Ammon's horn (tissue), 1 donor: ENCODE measurements at regions not wholly inside any gene's neighbourhood (a gene's known extent, or its start where the extent isn't known, plus 50 kb on each side); places are given as distances from the start of the nearest gene placed in this dataset.
"Not testable (repeated sequence)": the region's sequence is repeated elsewhere in the genome, so short reads cannot be mapped to it uniquely, and the experiment has no call there.

Source experiments
- DNase-seq: peaks from one replicate; pipeline ENCODE4 v3.0.0-alpha.2; 2016; ENCODE audit warnings: low spot score

- DNase-seq = no peak
Observed at GRCh38 chr16:64358291-64358690, 763.6 kb downstream of the CDH11 start.

- DNase-seq = no peak
Observed at GRCh38 chr16:64356267-64356666, 765.6 kb downstream of the CDH11 start.

GRCh38 chr16:64352246-64352645, 769.6 kb downstream of the CDH11 start:
- DNase-seq = no peak

GRCh38 chr16:64351121-64351520, 770.7 kb downstream of the CDH11 start:
- no peak for DNase-seq

GRCh38 chr16:64346080-64346479, 775.8 kb downstream of the CDH11 start:
- no peak for DNase-seq

GRCh38 chr16:64345142-64345541, 776.7 kb downstream of the CDH11 start:
- DNase-seq = no peak

GRCh38 chr16:64343820-64344443, 777.9 kb downstream of the CDH11 start:
- not testable (repeated sequence) for DNase-seq

- no peak for DNase-seq
Observed at GRCh38 chr16:64343061-64343819, 778.6 kb downstream of the CDH11 start.

- DNase-seq = not testable (repeated sequence)
Observed at GRCh38 chr16:64341336-64341735, 780.5 kb downstream of the CDH11 start.

- DNase-seq = no peak
Observed at GRCh38 chr16:64339052-64339770, 782.7 kb downstream of the CDH11 start.

GRCh38 chr16:64321881-64322280, 800.0 kb downstream of the CDH11 start:
- DNase-seq = no peak

- DNase-seq = no peak
Observed at GRCh38 chr16:64321066-64321465, 800.8 kb downstream of the CDH11 start.

GRCh38 chr16:64317601-64318000, 804.3 kb downstream of the CDH11 start:
- no peak for DNase-seq

GRCh38 chr16:64313726-64314125, 808.1 kb downstream of the CDH11 start:
- no peak for DNase-seq

- DNase-seq = no peak
Observed at GRCh38 chr16:64312980-64313379, 808.9 kb downstream of the CDH11 start.

GRCh38 chr16:64312292-64312691, 809.6 kb downstream of the CDH11 start:
- no peak for DNase-seq

GRCh38 chr16:64311241-64311640, 810.6 kb downstream of the CDH11 start:
- DNase-seq = no peak

- no peak for DNase-seq
Observed at GRCh38 chr16:64309398-64310110, 812.3 kb downstream of the CDH11 start.

- DNase-seq = no peak
Observed at GRCh38 chr16:64308721-64309120, 813.1 kb downstream of the CDH11 start.

GRCh38 chr16:64307431-64307830, 814.4 kb downstream of the CDH11 start:
- DNase-seq = no peak

GRCh38 chr16:64305663-64306062, 816.2 kb downstream of the CDH11 start:
- DNase-seq = no peak

- DNase-seq = no peak
Observed at GRCh38 chr16:64304951-64305350, 816.9 kb downstream of the CDH11 start.
